Kasumi-1 (cell line): ENCODE measurements at regions not wholly inside any gene's neighbourhood (a gene's known extent, or its start where the extent isn't known, plus 50 kb on each side); places are given as distances from the start of the nearest gene placed in this dataset.

Experiments
- DNase-seq, 2 experiments: peaks; one replicate each; lab custom pipeline; 2025; lab: John Stamatoyannopoulos, UW

GRCh38 chr10:90458571-90458970 lies 399.3 kb downstream of the HTR7 start:
- DNase-seq, result no peak

DNA sequence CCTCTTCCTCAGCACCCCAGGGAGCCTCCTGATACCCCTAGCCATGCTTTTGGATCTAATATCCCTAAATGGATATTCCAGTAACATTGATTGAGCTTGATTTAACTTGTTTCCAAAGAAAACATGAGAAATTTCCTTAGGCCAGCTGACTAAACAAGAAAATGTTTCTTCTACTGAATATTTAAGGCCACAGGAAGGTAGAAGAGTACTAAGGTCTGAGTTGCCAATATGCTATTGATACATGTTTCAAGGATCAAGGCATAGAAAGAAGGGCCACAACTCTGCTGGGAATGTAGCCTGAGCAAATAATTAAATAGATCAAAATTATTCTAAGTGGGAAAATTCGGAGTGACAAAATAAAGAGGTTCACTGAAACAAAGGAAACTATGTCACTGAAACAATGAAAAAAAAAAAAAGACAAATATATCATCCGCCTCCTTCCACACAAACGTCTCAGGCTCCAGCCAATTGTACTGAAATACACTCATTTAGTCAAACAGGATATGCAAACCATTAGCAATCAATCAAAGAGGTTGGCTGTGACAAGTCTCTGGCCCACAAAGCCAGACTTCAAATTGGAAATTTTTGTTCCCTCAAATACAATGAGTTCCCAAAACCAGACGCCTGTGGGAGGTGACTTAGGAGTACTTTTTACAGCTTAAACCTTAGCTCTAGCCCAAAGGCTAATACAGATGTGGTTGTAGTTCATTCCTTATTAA lies 396.2 kb downstream of the HTR7 start:
- no peak for DNase-seq

- no peak for DNase-seq
Observed at GRCh38 chr10:90462749-90463470, 394.9 kb downstream of the HTR7 start.

- DNase-seq, result no peak
Observed at GRCh38 chr10:90464329-90464728, 393.5 kb downstream of the HTR7 start.

GRCh38 chr10:90470966-90471365 lies 386.9 kb downstream of the HTR7 start:
- DNase-seq, result no peak

DNA sequence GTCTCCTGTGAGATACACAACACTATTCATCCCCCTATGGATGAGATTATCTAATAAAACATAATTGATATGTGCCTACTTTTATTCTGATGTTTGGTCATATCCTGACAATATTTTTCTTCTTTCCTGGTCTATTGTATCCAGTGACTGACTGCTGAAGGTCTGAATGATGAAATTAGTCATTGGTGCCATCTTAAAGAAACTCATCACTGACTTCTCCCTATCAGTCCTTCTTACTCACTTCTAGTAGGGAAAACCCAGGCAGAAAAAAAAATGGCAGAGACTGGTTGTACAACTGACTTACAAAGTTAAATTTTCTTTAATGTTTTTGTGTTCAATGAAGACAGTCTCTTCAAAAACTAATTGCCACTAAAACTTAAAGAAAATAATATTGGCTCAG lies 377.4 kb downstream of the HTR7 start:
- no peak for DNase-seq

DNA sequence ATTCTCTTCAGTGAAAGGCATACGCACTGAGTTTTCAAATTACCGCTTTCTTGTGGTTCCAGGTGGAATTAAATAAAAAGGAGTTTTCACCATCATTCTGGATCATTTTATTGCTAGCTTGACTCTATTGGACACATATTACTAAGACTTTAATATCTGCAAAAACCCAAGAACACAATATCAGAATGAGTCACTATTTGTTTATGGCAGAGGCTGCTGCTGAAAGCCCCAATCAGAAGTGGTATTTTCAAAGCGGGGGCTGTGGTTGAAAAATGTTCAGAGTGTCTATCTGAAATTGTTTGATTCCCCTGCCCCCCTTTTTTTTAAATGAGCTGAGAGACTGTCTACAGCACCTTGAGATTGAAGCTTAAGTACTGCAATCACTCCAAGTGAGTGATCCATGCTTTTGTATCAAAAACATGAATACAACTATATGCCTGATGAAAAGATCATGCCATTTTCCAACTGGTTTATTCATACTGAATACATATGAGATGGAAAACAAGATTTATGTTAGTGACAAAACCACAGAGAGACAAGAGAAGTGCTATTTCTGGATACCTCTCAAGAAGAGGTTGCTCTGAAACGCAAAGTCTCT lies 376.4 kb downstream of the HTR7 start:
- no peak for DNase-seq

- no peak for DNase-seq
Observed at GRCh38 chr10:90484518-90484917, 373.3 kb downstream of the HTR7 start.

DNA sequence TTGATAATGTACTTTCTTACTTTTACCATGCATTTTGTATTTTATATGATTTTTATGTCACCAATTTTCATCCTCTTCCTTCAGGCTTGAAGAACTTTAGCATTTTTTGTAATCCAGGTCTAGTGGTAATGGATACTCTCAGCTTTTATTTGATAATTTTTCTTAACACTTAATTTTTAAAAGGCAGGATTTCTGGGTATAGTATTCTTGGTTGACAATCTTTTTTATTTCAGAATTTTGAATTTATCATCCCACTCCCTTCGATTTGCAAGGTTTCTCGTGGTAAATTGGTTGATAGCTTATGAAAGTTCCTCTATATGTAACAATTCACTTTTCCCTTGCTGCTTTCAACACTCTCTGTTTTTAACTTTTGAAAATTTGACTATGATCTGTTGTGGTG lies 363.7 kb downstream of the HTR7 start:
- DNase-seq, result no peak

- DNase-seq, result no peak
Observed at GRCh38 chr10:90504172-90504571, 353.7 kb downstream of the HTR7 start.

DNA sequence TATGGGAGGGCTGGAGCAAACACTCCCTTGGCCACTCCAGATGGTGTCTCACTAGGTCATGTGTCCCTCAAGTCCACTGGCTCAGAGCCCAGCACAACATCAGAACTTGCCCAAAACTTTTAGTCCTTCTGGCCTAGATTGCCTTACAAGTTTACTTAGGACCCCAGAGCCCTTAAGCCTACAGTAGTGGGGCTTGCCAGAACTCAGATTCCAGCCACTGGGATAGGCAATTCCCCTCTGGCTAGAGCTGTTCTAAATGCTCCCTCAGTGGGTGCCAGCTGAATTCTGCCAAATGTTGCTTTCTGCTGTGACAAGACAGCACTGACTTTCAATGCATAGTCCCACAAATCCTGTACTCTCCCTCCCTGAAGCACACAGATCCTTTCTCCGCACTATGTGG lies 331.1 kb downstream of the HTR7 start:
- no peak for DNase-seq

- DNase-seq, result no peak
Observed at GRCh38 chr10:90530521-90530920, 327.3 kb downstream of the HTR7 start.

- DNase-seq, result no peak
Observed at GRCh38 chr10:90557385-90557784, 300.5 kb downstream of the HTR7 start.

GRCh38 chr10:90560331-90560730 lies 297.5 kb downstream of the HTR7 start:
- DNase-seq, result no peak

DNA sequence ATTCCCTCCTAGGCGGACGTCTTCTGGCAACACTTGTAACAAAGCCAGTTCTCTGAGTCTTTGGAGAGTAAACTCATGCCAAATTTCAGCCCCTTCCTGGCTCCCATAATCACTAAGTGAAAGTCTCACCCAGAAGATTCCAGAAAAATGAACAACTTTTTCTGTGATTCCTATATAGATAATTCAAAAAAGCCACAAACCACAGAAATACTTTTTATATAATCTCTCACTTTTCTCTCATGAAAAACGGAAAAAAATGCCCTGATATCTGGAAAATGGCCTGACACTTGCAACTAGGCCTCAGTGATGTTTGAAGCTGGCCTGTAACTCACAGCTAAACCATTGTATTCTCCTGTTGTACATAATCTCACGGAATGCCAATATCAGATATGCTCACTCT lies 296.2 kb downstream of the HTR7 start:
- no peak for DNase-seq

- DNase-seq, result no peak
Observed at GRCh38 chr10:90571481-90572258, 286.2 kb downstream of the HTR7 start.

DNA sequence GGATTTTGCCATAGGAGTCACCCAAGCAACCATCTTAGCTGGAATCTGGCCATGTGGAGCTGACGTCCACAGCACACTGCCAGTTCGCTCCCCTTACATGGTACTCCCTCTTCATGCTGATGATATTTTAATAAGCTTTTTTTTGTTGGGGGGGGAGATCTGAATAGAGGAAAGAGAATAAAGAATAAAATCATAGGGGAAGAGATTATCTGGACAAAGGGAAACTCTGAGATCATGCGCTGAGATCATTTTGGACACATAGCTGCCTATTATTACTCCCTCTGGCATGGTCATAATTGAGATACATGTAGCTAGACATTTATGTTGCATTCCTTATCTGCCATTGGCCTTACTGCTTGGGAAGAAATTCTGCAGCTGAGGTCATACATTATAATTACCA lies 282.7 kb downstream of the HTR7 start:
- no peak for DNase-seq

- no peak for DNase-seq
Observed at GRCh38 chr10:90577569-90577968, 280.3 kb downstream of the HTR7 start.

GRCh38 chr10:90579602-90580242 lies 278.1 kb downstream of the HTR7 start:
- peak in 1 of 2 experiments; percentile 13 for DNase-seq

DNA sequence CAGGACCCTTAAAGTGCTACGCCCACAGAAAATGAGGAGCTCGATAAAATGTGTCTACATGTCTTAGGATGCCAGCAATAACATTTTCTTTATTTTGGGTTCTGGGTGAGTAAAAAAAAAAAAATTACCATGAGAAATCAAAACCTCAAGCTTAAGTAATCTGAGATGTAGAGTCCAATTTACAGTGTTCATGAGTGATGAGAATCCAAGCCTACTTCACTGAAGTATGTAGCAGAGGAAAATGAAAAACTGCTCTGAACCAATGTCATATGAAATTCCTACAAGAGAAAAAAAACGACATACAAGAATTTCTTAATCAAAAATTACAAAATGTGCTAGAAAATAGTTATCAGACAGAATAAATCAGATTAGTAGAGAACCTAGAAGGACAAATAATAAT lies 274.4 kb downstream of the HTR7 start:
- no peak for DNase-seq

- no peak for DNase-seq
Observed at GRCh38 chr10:90587081-90587491, 270.8 kb downstream of the HTR7 start.

GRCh38 chr10:90587561-90587960 lies 270.3 kb downstream of the HTR7 start:
- DNase-seq, result no peak
